ENCODE measurements at regions not wholly inside any gene's neighbourhood (a gene's known extent, or its start where the extent isn't known, plus 50 kb on each side); places are given as distances from the start of the nearest gene placed in this dataset.

DNA sequence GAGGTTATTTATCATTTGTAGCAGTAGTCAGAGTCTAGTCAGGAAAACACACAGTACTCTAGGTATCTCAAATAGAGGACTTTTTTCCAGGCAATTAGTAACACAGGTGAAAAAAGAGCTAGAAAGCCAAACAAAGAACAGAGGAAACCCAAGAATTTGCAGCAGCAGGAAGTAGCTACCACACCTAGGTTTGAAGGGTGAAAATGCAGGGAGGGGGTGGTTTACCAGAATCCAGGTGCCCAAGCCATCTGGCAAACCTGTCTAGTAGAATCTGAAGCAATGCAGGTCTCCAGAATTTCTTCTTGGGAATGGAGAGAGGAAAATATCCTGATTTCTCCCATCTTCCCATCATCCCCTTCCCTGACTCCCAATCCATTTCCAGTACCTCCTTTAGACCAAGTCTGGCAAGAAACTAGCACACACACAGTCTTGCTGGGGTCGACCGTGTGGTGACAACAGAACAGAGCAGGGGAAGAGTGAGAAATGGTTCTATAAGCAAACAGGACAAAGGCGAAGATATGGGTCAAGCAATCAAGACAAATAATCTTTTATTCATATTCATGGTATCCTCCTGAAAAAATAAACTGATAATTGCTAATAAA, 231.9 kb upstream of the MMADHC start:
- H3K27me3 ChIP-seq (ENCODE audit: control insufficient read depth, insufficient read depth, low read length) = no peaks in the 10 kb centered on the region
- H2AFZ ChIP-seq (ENCODE audit: low read length) = no peak overlapping the region
- no peak for TF ChIP-seq EZH2 (IDR thresholded peaks at IDR 0.05; ENCODE audit: low read length, missing control alignments)
- TF ChIP-seq, protein P1, sequence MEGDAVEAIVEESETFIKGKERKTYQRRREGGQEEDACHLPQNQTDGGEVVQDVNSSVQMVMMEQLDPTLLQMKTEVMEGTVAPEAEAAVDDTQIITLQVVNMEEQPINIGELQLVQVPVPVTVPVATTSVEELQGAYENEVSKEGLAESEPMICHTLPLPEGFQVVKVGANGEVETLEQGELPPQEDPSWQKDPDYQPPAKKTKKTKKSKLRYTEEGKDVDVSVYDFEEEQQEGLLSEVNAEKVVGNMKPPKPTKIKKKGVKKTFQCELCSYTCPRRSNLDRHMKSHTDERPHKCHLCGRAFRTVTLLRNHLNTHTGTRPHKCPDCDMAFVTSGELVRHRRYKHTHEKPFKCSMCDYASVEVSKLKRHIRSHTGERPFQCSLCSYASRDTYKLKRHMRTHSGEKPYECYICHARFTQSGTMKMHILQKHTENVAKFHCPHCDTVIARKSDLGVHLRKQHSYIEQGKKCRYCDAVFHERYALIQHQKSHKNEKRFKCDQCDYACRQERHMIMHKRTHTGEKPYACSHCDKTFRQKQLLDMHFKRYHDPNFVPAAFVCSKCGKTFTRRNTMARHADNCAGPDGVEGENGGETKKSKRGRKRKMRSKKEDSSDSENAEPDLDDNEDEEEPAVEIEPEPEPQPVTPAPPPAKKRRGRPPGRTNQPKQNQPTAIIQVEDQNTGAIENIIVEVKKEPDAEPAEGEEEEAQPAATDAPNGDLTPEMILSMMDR (conservative IDR thresholded peaks at IDR 0.05 in 1 of 2, IDR thresholded peaks at IDR 0.05 in 1 of 2; ENCODE audit: low read depth in 1 of 2, low read length in 2 of 2) = no peak
- no peak overlapping the region for H3K4me2 ChIP-seq (ENCODE audit: extremely low read depth, insufficient read depth, low read length)
- no peaks in the 10 kb centered on the region for H4K20me1 ChIP-seq (ENCODE audit: control insufficient read depth, extremely low read depth, insufficient read depth, low read length)
- no peak overlapping the region for H3K4me3 ChIP-seq (replicated peaks in 1 of 4; ENCODE audit: control extremely low read depth in 1 of 4, insufficient read depth in 1 of 4, low read depth in 3 of 4, low read length in 4 of 4)
- H3K4me1 ChIP-seq (ENCODE audit: control insufficient read depth, extremely low read depth, insufficient read depth, low read length) = no peaks in the 10 kb centered on the region
- no peak overlapping the region for H3K9ac ChIP-seq (ENCODE audit: insufficient read depth, low read length)
- H3K9me3 ChIP-seq (ENCODE audit: control insufficient read depth, insufficient read depth, low read depth, low read length) = no peaks in the 10 kb centered on the region
- no peaks in the 10 kb centered on the region for H3K79me2 ChIP-seq (ENCODE audit: control insufficient read depth, insufficient read depth, low read length)
- H3K36me3 ChIP-seq (ENCODE audit: control insufficient read depth, insufficient read depth, low read length) = no peaks in the 10 kb centered on the region
- no peak for DNase-seq (ENCODE audit: low read depth in 2 of 2)
- no peak overlapping the region for H3K27ac ChIP-seq (ENCODE audit: insufficient read depth, low read length)

DNA sequence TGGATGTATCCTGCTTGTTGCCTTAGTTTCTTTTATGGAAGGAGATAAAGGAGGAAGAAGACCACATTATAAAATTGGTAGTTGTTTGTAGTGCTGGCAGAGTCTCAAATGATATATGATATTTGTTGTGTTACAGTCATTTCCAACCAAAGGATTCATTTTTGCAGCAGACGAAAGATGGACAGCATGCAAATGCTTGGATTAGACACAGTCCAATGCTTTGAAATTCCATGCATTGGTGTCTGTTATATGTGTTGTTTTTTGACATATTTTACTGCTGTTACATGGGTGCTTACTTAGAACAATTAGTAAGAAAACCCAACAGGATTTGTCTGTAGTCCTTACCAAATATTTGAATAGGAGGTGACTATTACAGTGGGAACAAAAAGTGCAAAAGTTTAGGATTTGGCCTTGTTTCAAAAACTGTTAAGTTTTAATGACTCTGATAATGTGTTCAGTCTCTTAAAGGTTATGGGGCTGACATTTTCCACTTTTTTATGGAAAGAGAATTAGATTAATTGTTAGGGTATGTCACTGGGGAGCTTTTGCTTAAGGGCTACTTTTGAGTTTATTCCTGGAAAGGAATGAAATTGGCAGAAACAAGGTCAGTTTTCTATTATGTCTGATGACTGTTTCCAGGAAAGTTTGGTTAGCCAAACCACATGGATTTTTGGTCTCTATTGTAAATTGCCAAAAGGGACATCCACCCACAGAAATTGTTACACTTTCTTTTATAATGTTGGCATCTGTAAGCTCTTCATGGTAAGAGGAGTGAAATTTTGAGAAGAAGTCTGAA, 229.4 kb upstream of the MMADHC start:
- Histone ChIP-seq H3K36me3 (ENCODE audit: control insufficient read depth, insufficient read depth, low read length) (no peaks in the 10 kb centered on the region), H3K9me3 (ENCODE audit: control insufficient read depth, insufficient read depth, low read depth, low read length) (no peaks in the 10 kb centered on the region), H3K79me2 (ENCODE audit: control insufficient read depth, insufficient read depth, low read length) (no peaks in the 10 kb centered on the region), H3K4me2 (ENCODE audit: extremely low read depth, insufficient read depth, low read length) (no peak overlapping the region), H3K27me3 (ENCODE audit: control insufficient read depth, insufficient read depth, low read length) (no peaks in the 10 kb centered on the region), H3K9ac (ENCODE audit: insufficient read depth, low read length) (no peak overlapping the region), H4K20me1 (ENCODE audit: control insufficient read depth, extremely low read depth, insufficient read depth, low read length) (no peaks in the 10 kb centered on the region), H2AFZ (ENCODE audit: low read length) (no peak overlapping the region), H3K4me3 (replicated peaks in 1 of 4; ENCODE audit: control extremely low read depth in 1 of 4, insufficient read depth in 1 of 4, low read depth in 3 of 4, low read length in 4 of 4) (no peak overlapping the region), H3K27ac (ENCODE audit: insufficient read depth, low read length) (no peak overlapping the region), H3K4me1 (ENCODE audit: control insufficient read depth, extremely low read depth, insufficient read depth, low read length) (no peaks in the 10 kb centered on the region)
- DNase-seq (ENCODE audit: low read depth in 2 of 2) = peak in 1 of 2 donors; percentile 81
- no peak for TF ChIP-seq EZH2 (IDR thresholded peaks at IDR 0.05; ENCODE audit: low read length, missing control alignments)
- TF ChIP-seq, protein P1 (conservative IDR thresholded peaks at IDR 0.05 in 1 of 2, IDR thresholded peaks at IDR 0.05 in 1 of 2; ENCODE audit: low read depth in 1 of 2, low read length in 2 of 2) = no peak

DNA sequence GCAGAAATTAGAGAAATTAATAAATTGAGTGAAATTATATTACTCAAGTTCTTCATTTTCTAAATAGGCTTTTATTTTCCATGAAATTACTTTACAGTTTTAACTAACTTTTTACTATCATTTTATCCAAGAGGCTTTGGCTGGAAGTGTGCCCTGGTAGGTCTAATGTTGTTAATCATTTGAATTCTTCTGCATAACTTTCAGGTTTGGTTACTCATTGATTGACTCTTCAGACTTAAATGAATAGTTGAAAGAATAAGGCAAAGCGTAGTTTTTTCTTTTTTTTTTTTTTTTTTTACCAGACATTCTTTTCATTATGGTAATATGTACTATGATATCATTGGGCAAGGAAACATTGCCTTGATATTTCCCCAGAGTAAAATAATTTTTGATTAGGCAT, 228.4 kb upstream of the MMADHC start:
- no peaks in the 10 kb centered on the region for H3K36me3 ChIP-seq (ENCODE audit: control insufficient read depth, insufficient read depth, low read length)
- H3K79me2 ChIP-seq (ENCODE audit: control insufficient read depth, insufficient read depth, low read length) = no peaks in the 10 kb centered on the region
- no peak overlapping the region for H3K4me3 ChIP-seq (replicated peaks in 1 of 4; ENCODE audit: control extremely low read depth in 1 of 4, insufficient read depth in 1 of 4, low read depth in 3 of 4, low read length in 4 of 4)
- H3K9me3 ChIP-seq (ENCODE audit: control insufficient read depth, insufficient read depth, low read depth, low read length) = no peaks in the 10 kb centered on the region
- no peak overlapping the region for H2AFZ ChIP-seq (ENCODE audit: low read length)
- no peak for DNase-seq (ENCODE audit: low read depth in 2 of 2)
- H4K20me1 ChIP-seq (ENCODE audit: control insufficient read depth, extremely low read depth, insufficient read depth, low read length) = no peaks in the 10 kb centered on the region
- no peak overlapping the region for H3K9ac ChIP-seq (ENCODE audit: insufficient read depth, low read length)
- no peaks in the 10 kb centered on the region for H3K27me3 ChIP-seq (ENCODE audit: control insufficient read depth, insufficient read depth, low read length)
- TF ChIP-seq, protein P1 (conservative IDR thresholded peaks at IDR 0.05 in 1 of 2, IDR thresholded peaks at IDR 0.05 in 1 of 2; ENCODE audit: low read depth in 1 of 2, low read length in 2 of 2) = no peak
- H3K27ac ChIP-seq (ENCODE audit: insufficient read depth, low read length) = no peak overlapping the region
- H3K4me2 ChIP-seq (ENCODE audit: extremely low read depth, insufficient read depth, low read length) = no peak overlapping the region
- no peaks in the 10 kb centered on the region for H3K4me1 ChIP-seq (ENCODE audit: control insufficient read depth, extremely low read depth, insufficient read depth, low read length)

Data from fibroblast of lung (primary cell).